ENCODE measurements at regions not wholly inside any gene's neighbourhood (a gene's known extent, or its start where the extent isn't known, plus 50 kb on each side); places are given as distances from the start of the nearest gene placed in this dataset.

- DNase-seq: no peak
These were observed 183.5 kb upstream of the GALNTL6 start for GRCh38 chr4:171629737-171630136.

- no peak for DNase-seq
These were observed 184.0 kb upstream of the GALNTL6 start for GRCh38 chr4:171629182-171629581.

GRCh38 chr4:171626554-171626953, 186.7 kb upstream of the GALNTL6 start:
- DNase-seq: no peak

GRCh38 chr4:171622729-171623128, 190.5 kb upstream of the GALNTL6 start:
- no peak for DNase-seq

- no peak for DNase-seq
These were observed 191.6 kb upstream of the GALNTL6 start for GRCh38 chr4:171621646-171622045.

GRCh38 chr4:171612907-171613306, 200.3 kb upstream of the GALNTL6 start:
- DNase-seq: no peak

GRCh38 chr4:171602638-171603355, 210.4 kb upstream of the GALNTL6 start:
- no peak for DNase-seq

GRCh38 chr4:171601091-171601490, 212.1 kb upstream of the GALNTL6 start:
- DNase-seq: no peak

- DNase-seq: no peak
These were observed 213.6 kb upstream of the GALNTL6 start for GRCh38 chr4:171599628-171600027.

- DNase-seq: no peak
These were observed 218.9 kb upstream of the GALNTL6 start for GRCh38 chr4:171594293-171594692.

- no peak for DNase-seq
These were observed 222.5 kb upstream of the GALNTL6 start for GRCh38 chr4:171590716-171591115.

GRCh38 chr4:171588764-171589163, 224.4 kb upstream of the GALNTL6 start:
- DNase-seq: no peak

GRCh38 chr4:171588051-171588545, 225.1 kb upstream of the GALNTL6 start:
- no peak for DNase-seq

GRCh38 chr4:171583790-171584189, 229.4 kb upstream of the GALNTL6 start:
- DNase-seq: no peak

GRCh38 chr4:171582961-171583581, 230.1 kb upstream of the GALNTL6 start:
- no peak for DNase-seq

- DNase-seq: no peak
These were observed 240.0 kb upstream of the GALNTL6 start for GRCh38 chr4:171573181-171573580.

- no peak for DNase-seq
These were observed 247.9 kb upstream of the GALNTL6 start for GRCh38 chr4:171565130-171565788.

GRCh38 chr4:171561419-171561818, 251.8 kb upstream of the GALNTL6 start:
- no peak for DNase-seq

- no peak for DNase-seq
These were observed 259.2 kb upstream of the GALNTL6 start for GRCh38 chr4:171553961-171554360.

- no peak for DNase-seq
These were observed 270.6 kb upstream of the GALNTL6 start for GRCh38 chr4:171542640-171543039.

GRCh38 chr4:171538601-171539100, 274.6 kb upstream of the GALNTL6 start:
- DNase-seq: no peak

GRCh38 chr4:171534391-171534790, 278.8 kb upstream of the GALNTL6 start:
- DNase-seq: no peak

- no peak for DNase-seq
These were observed 280.2 kb upstream of the GALNTL6 start for GRCh38 chr4:171532968-171533367.

- no peak for DNase-seq
These were observed 288.3 kb upstream of the GALNTL6 start for GRCh38 chr4:171524903-171525302.
